WTC11 (cell line): ENCODE measurements at regions not wholly inside any gene's neighbourhood (a gene's known extent, or its start where the extent isn't known, plus 50 kb on each side); places are given as distances from the start of the nearest gene placed in this dataset.

Experiments used
- ATAC-seq: fragments of 200-7000 bp; cut with Tn5 transposase; 2 replicates; pipeline ENCODE4 v1.10.0; 2021; ENCODE audit warnings: mild to moderate bottlenecking, moderate library complexity
- CTCF ChIA-PET: fragments of 300-600 bp; sonication (Branson Sonifier 250); formaldehyde crosslinking; loops from one replicate; lab custom pipeline; 2021; ENCODE audit warnings: antibody characterized with exemption; lab: Charles Lee
- POLR2A ChIA-PET: fragments of 350-600 bp; sonication (Branson Sonifier 250); formaldehyde crosslinking; loops from one replicate; lab custom pipeline; 2021; ENCODE audit warnings: antibody characterized with exemption; lab: Charles Lee
- DNase-seq: peaks from one replicate; pipeline ENCODE4 v3.0.0; 2021; ENCODE audit warnings: low spot score
- H3K27ac Mint-ChIP-seq: 2 replicates; pipeline ENCODE4 v1.8.0; 2021; ENCODE audit warnings: mixed read lengths
- H3K27me3 Mint-ChIP-seq: 2 replicates; pipeline ENCODE4 v1.8.0; 2021; ENCODE audit warnings: low read depth, mild to moderate bottlenecking, moderate library complexity, mixed read lengths
- H3K36me3 Mint-ChIP-seq: 2 replicates; pipeline ENCODE4 v1.8.0; 2021; ENCODE audit warnings: mixed read lengths
- H3K4me1 Mint-ChIP-seq: 2 replicates; pipeline ENCODE4 v1.8.0; 2022; ENCODE audit warnings: mixed read lengths
- H3K4me3 Mint-ChIP-seq: 2 replicates; pipeline ENCODE4 v1.8.0; 2021; ENCODE audit warnings: mild to moderate bottlenecking, moderate library complexity, mixed read lengths
- H3K9me3 Mint-ChIP-seq: 2 replicates; pipeline ENCODE4 v1.8.0; 2021; ENCODE audit warnings: mixed read lengths
- ATF1 ChIP-seq: sonication (generic); formaldehyde crosslinking; IDR thresholded peaks from 2 replicates; pipeline ENCODE4 v1.8.1; 2023; ENCODE audit warnings: mild to moderate bottlenecking, moderate library complexity, missing genetic modification reagents
- CREM ChIP-seq: sonication (generic); formaldehyde crosslinking; IDR thresholded peaks from 2 replicates; pipeline ENCODE4 v1.8.1; 2022; ENCODE audit warnings: mild to moderate bottlenecking, missing genetic modification reagents, moderate library complexity
- EMX1 ChIP-seq: fragments of 250-450 bp; sonication (Bioruptor Pico); IDR thresholded peaks from 2 replicates; pipeline ENCODE4 v1.8.0; 2021; ENCODE audit warnings: mild to moderate bottlenecking
- FOXJ3 ChIP-seq: sonication (generic); formaldehyde crosslinking; IDR thresholded peaks from 2 replicates; pipeline ENCODE4 v1.9.0; 2021; ENCODE audit warnings: missing genetic modification reagents, mild to moderate bottlenecking, borderline replicate concordance
- FOXK1 ChIP-seq: sonication (generic); formaldehyde crosslinking; IDR thresholded peaks from 2 replicates; pipeline ENCODE4 v1.8.0; 2022; ENCODE audit warnings: mild to moderate bottlenecking, moderate library complexity, missing genetic modification reagents
- GRHL2 ChIP-seq: fragments of 250-450 bp; sonication (Bioruptor Pico); IDR thresholded peaks from 2 replicates; pipeline ENCODE4 v1.8.0; 2022; ENCODE audit warnings: mild to moderate bottlenecking, moderate library complexity; ENCODE audit not compliant: insufficient replicate concordance, severe bottlenecking
- HMGA2 ChIP-seq: fragments of 250-450 bp; sonication (Bioruptor Pico); IDR thresholded peaks from 2 replicates; pipeline ENCODE4 v1.4.0; 2021; ENCODE audit warnings: mild to moderate bottlenecking, moderate library complexity
- IRF2 ChIP-seq: sonication (generic); formaldehyde crosslinking; IDR thresholded peaks from 2 replicates; pipeline ENCODE4 v1.8.0; 2022; ENCODE audit warnings: low read depth, missing genetic modification reagents, borderline replicate concordance
- JAZF1 ChIP-seq: fragments of 250-450 bp; sonication (Bioruptor Pico); IDR thresholded peaks from 2 replicates; pipeline ENCODE4 v1.9.0; 2021; ENCODE audit warnings: moderate library complexity, mild to moderate bottlenecking, inconsistent platforms
- MYBL2 ChIP-seq: sonication (generic); formaldehyde crosslinking; IDR thresholded peaks from 2 replicates; pipeline ENCODE4 v1.8.1; 2023; ENCODE audit warnings: mild to moderate bottlenecking, moderate library complexity, missing genetic modification reagents
- NFATC4 ChIP-seq: fragments of 250-450 bp; sonication (Bioruptor Pico); IDR thresholded peaks from 2 replicates; pipeline ENCODE4 v1.9.0; 2021; ENCODE audit warnings: mild to moderate bottlenecking
- NFYB ChIP-seq: sonication (generic); formaldehyde crosslinking; conservative IDR thresholded peaks from 2 replicates; pipeline ENCODE4 v1.8.0; 2022; ENCODE audit warnings: low read depth, missing genetic modification reagents
- NR1H2 ChIP-seq: sonication (generic); formaldehyde crosslinking; IDR thresholded peaks from 2 replicates; pipeline ENCODE4 v1.9.0; 2021; ENCODE audit warnings: mild to moderate bottlenecking, moderate library complexity, missing genetic modification reagents
- RORB ChIP-seq: fragments of 250-450 bp; sonication (Bioruptor Pico); IDR thresholded peaks from 2 replicates; pipeline ENCODE4 v1.9.0; 2021; ENCODE audit warnings: mild to moderate bottlenecking
- SOX15 ChIP-seq: fragments of 250-450 bp; sonication (Bioruptor Pico); IDR thresholded peaks from 2 replicates; pipeline ENCODE4 v1.9.0; 2021; ENCODE audit warnings: mild to moderate bottlenecking
- TEAD4 ChIP-seq: sonication (generic); formaldehyde crosslinking; IDR thresholded peaks from 2 replicates; pipeline ENCODE4 v1.8.0; 2022; ENCODE audit warnings: mild to moderate bottlenecking, missing genetic modification reagents
- ZNF138 ChIP-seq: sonication (generic); formaldehyde crosslinking; conservative IDR thresholded peaks from 2 replicates; pipeline ENCODE4 v1.8.1; 2022; ENCODE audit warnings: mild to moderate bottlenecking, moderate library complexity, missing genetic modification reagents
- ZNF396 ChIP-seq: fragments of 250-450 bp; sonication (Bioruptor Pico); IDR thresholded peaks from 2 replicates; pipeline ENCODE4 v1.8.0; 2021; ENCODE audit warnings: mild to moderate bottlenecking, moderate library complexity, borderline replicate concordance
- ZNF416 ChIP-seq: fragments of 250-450 bp; sonication (Bioruptor Pico); IDR thresholded peaks from 2 replicates; pipeline ENCODE4 v1.9.0; 2021; ENCODE audit warnings: mild to moderate bottlenecking, inconsistent platforms
- TF ChIP-seq, protein P1 (sequence below): sonication (generic); formaldehyde crosslinking; IDR thresholded peaks from 2 replicates; pipeline ENCODE4 v1.8.1; 2022; ENCODE audit warnings: low read depth, missing genetic modification reagents, borderline replicate concordance
- TF ChIP-seq, protein P2 (sequence below): fragments of 250-450 bp; sonication (Bioruptor Pico); IDR thresholded peaks from 2 replicates; pipeline ENCODE4 v1.8.0; 2021; ENCODE audit warnings: mild to moderate bottlenecking
- TF ChIP-seq, protein P3 (sequence below): sonication (generic); formaldehyde crosslinking; IDR thresholded peaks from 2 replicates; pipeline ENCODE4 v1.8.1; 2023; ENCODE audit warnings: mild to moderate bottlenecking, missing genetic modification reagents, moderate library complexity
- TF ChIP-seq, protein P4 (sequence below): fragments of 250-450 bp; sonication (Bioruptor Pico); IDR thresholded peaks from 2 replicates; pipeline ENCODE4 v1.9.0; 2021; ENCODE audit warnings: mild to moderate bottlenecking
- TF ChIP-seq, protein P5 (sequence below): sonication (generic); formaldehyde crosslinking; IDR thresholded peaks from 2 replicates; pipeline ENCODE4 v1.8.0; 2022; ENCODE audit warnings: missing genetic modification reagents

DNA sequence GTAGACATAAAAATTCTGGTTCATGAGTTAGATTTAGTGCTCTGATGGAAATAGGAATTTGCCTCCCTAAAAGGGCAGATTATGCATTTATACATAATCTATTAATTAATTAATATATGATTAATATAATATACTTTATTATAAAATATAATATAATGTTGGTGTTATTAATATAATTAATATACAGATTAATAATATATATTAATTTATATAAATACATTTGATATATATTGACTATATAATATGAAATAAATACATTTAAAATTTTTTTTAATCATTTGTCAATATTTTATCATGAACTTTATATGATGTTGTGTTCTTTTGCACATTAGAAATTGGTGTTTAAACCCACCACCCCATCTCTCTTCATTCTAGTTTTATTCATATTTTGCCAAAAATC is 652.1 kb upstream of the ZNF804A start:
- Mint-ChIP-seq H3K4me3 (no peak overlapping the region), H3K36me3 (no peaks in the 10 kb centered on the region), H3K4me1 (no peaks in the 10 kb centered on the region), H3K27ac (no peak overlapping the region), H3K27me3 (no peaks in the 10 kb centered on the region), H3K9me3 (0 out of 2 replicates have a peak, but pooled peaks cover 8% of the 10 kb centered on the region)
- ChIA-PET POLR2A (no interaction called here), CTCF (no interaction called here)
- DNase-seq (no peak), ATAC-seq (no peak)
- TF ChIP-seq, protein P1, sequence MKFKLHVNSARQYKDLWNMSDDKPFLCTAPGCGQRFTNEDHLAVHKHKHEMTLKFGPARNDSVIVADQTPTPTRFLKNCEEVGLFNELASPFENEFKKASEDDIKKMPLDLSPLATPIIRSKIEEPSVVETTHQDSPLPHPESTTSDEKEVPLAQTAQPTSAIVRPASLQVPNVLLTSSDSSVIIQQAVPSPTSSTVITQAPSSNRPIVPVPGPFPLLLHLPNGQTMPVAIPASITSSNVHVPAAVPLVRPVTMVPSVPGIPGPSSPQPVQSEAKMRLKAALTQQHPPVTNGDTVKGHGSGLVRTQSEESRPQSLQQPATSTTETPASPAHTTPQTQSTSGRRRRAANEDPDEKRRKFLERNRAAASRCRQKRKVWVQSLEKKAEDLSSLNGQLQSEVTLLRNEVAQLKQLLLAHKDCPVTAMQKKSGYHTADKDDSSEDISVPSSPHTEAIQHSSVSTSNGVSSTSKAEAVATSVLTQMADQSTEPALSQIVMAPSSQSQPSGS (CRISPR knock-in tag): no peak
- no peak for TF ChIP-seq MYBL2 (CRISPR knock-in tag)
- no peak for TF ChIP-seq GRHL2
- TF ChIP-seq, protein P2, sequence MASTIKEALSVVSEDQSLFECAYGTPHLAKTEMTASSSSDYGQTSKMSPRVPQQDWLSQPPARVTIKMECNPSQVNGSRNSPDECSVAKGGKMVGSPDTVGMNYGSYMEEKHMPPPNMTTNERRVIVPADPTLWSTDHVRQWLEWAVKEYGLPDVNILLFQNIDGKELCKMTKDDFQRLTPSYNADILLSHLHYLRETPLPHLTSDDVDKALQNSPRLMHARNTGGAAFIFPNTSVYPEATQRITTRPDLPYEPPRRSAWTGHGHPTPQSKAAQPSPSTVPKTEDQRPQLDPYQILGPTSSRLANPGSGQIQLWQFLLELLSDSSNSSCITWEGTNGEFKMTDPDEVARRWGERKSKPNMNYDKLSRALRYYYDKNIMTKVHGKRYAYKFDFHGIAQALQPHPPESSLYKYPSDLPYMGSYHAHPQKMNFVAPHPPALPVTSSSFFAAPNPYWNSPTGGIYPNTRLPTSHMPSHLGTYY (CRISPR knock-in tag): no peak
- no peak for TF ChIP-seq JAZF1
- TF ChIP-seq IRF2 (CRISPR knock-in tag): no peak
- TF ChIP-seq NR1H2 (CRISPR knock-in tag): no peak
- peak; percentile 92; the same call in 1 of the 2 replicates for TF ChIP-seq HMGA2 (CRISPR knock-in tag)

DNA sequence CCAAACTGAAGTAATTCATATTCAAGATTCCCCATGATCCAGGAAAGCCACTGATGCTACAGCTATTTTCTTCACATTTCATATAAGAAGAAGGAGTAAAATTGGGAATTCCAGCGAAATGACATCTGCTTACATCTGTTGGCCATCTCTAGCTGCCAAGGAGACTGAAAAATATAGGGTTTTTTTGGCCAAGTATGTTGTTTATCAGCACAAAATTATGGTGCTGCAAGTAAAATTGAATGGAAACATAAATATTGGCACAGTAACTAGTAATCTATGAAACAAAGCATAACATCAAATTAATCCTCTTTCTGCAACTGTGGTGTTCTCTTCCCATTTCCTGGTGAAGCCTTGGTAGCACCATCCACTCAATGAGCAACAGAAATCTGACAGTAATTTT is 649.5 kb upstream of the ZNF804A start:
- POLR2A ChIA-PET: no interaction called here
- Mint-ChIP-seq H3K4me3 (no peak overlapping the region), H3K27me3 (no peaks in the 10 kb centered on the region), H3K36me3 (no peaks in the 10 kb centered on the region), H3K9me3 (0 out of 2 replicates have a peak, but pooled peaks cover 8% of the 10 kb centered on the region), H3K27ac (no peak overlapping the region), H3K4me1 (no peaks in the 10 kb centered on the region)
- TF ChIP-seq, protein P1 (CRISPR knock-in tag): no peak
- TF ChIP-seq CREM (CRISPR knock-in tag) (no peak), FOXJ3 (CRISPR knock-in tag) (no peak), ZNF416 (CRISPR knock-in tag) (no peak), TEAD4 (no peak), SOX15 (no peak), NFYB (CRISPR knock-in tag) (no peak), GRHL2 (no peak), RORB (CRISPR knock-in tag) (no peak)
- CTCF ChIA-PET: no interaction called here
- ATAC-seq (no peak), DNase-seq (no peak)

DNA sequence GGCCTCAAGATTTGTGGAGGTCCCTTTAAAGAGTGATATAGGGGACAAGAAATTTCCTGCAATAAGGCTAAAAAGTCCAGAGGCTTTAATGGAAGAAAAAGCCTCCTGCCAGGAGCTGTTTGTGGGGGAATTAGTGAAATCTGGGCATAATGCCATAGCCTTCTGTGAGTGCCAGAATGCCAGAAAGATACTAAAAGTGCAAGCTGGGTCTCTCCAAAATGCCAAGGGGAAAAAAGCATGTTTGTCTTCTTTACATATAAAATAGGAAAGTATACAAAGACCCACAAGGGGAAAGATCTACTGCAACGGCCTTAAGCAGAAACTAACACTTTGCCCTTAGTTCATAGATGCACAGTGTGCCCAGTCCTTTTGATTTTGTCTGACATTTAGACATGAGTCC is 647.7 kb upstream of the ZNF804A start:
- no peaks in the 10 kb centered on the region for H3K4me1 Mint-ChIP-seq
- 0 out of 2 replicates have a peak, but pooled peaks cover 8% of the 10 kb centered on the region for H3K9me3 Mint-ChIP-seq
- POLR2A ChIA-PET: no interaction called here
- DNase-seq: no peak
- no peak overlapping the region for H3K27ac Mint-ChIP-seq
- no peak overlapping the region for H3K4me3 Mint-ChIP-seq
- CTCF ChIA-PET: no interaction called here
- H3K27me3 Mint-ChIP-seq: no peaks in the 10 kb centered on the region
- no peak for ATAC-seq
- H3K36me3 Mint-ChIP-seq: no peaks in the 10 kb centered on the region
- TF ChIP-seq, protein P3, sequence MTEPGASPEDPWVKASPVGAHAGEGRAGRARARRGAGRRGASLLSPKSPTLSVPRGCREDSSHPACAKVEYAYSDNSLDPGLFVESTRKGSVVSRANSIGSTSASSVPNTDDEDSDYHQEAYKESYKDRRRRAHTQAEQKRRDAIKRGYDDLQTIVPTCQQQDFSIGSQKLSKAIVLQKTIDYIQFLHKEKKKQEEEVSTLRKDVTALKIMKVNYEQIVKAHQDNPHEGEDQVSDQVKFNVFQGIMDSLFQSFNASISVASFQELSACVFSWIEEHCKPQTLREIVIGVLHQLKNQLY: no peak
- TF ChIP-seq EMX1 (CRISPR knock-in tag) (no peak), ATF1 (no peak), ZNF138 (CRISPR knock-in tag) (no peak), JAZF1 (no peak), FOXK1 (CRISPR knock-in tag) (no peak), NFATC4 (no peak), ZNF396 (CRISPR knock-in tag) (no peak)
- TF ChIP-seq, protein P4, sequence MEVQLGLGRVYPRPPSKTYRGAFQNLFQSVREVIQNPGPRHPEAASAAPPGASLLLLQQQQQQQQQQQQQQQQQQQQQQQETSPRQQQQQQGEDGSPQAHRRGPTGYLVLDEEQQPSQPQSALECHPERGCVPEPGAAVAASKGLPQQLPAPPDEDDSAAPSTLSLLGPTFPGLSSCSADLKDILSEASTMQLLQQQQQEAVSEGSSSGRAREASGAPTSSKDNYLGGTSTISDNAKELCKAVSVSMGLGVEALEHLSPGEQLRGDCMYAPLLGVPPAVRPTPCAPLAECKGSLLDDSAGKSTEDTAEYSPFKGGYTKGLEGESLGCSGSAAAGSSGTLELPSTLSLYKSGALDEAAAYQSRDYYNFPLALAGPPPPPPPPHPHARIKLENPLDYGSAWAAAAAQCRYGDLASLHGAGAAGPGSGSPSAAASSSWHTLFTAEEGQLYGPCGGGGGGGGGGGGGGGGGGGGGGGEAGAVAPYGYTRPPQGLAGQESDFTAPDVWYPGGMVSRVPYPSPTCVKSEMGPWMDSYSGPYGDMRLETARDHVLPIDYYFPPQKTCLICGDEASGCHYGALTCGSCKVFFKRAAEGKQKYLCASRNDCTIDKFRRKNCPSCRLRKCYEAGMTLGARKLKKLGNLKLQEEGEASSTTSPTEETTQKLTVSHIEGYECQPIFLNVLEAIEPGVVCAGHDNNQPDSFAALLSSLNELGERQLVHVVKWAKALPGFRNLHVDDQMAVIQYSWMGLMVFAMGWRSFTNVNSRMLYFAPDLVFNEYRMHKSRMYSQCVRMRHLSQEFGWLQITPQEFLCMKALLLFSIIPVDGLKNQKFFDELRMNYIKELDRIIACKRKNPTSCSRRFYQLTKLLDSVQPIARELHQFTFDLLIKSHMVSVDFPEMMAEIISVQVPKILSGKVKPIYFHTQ (CRISPR knock-in tag): no peak
- TF ChIP-seq, protein P5, sequence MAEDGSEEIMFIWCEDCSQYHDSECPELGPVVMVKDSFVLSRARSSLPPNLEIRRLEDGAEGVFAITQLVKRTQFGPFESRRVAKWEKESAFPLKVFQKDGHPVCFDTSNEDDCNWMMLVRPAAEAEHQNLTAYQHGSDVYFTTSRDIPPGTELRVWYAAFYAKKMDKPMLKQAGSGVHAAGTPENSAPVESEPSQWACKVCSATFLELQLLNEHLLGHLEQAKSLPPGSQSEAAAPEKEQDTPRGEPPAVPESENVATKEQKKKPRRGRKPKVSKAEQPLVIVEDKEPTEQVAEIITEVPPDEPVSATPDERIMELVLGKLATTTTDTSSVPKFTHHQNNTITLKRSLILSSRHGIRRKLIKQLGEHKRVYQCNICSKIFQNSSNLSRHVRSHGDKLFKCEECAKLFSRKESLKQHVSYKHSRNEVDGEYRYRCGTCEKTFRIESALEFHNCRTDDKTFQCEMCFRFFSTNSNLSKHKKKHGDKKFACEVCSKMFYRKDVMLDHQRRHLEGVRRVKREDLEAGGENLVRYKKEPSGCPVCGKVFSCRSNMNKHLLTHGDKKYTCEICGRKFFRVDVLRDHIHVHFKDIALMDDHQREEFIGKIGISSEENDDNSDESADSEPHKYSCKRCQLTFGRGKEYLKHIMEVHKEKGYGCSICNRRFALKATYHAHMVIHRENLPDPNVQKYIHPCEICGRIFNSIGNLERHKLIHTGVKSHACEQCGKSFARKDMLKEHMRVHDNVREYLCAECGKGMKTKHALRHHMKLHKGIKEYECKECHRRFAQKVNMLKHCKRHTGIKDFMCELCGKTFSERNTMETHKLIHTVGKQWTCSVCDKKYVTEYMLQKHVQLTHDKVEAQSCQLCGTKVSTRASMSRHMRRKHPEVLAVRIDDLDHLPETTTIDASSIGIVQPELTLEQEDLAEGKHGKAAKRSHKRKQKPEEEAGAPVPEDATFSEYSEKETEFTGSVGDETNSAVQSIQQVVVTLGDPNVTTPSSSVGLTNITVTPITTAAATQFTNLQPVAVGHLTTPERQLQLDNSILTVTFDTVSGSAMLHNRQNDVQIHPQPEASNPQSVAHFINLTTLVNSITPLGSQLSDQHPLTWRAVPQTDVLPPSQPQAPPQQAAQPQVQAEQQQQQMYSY (CRISPR knock-in tag): no peak
